ENCODE measurements at regions not wholly inside any gene's neighbourhood (a gene's known extent, or its start where the extent isn't known, plus 50 kb on each side); places are given as distances from the start of the nearest gene placed in this dataset.

DNA sequence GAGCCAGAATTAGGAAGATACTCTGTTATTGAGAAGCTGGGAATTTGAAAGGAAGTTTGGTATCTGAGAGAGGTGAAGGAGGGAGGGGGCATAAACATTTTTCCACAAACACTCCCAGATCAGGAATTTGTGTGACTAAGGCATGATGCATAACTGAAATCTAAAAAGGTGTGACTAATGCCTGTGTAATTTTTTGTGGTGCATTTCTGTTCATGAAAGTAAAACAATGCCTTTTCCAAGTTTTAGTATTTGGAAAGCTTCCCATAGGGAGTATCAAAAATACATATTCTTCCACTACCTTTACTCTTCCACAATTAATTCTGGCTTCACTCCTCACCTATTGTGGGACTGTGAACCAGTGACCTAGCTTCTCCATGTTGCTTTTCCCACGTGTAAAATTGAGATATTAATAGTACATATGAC, 56.4 kb upstream of the CAV2 start:
- peak in 1 of 2 donors; percentile 51 for TF ChIP-seq POLR2AphosphoS5 (IDR thresholded peaks at IDR 0.05; ENCODE audit: insufficient read depth in 1 of 2, low read depth in 1 of 2)
- no peak for TF ChIP-seq CTCF (IDR thresholded peaks at IDR 0.05)
- TF ChIP-seq POLR2A (IDR thresholded peaks at IDR 0.05): no peak
